Thymus (tissue), 11 donors: ENCODE measurements at regions not wholly inside any gene's neighbourhood (a gene's known extent, or its start where the extent isn't known, plus 50 kb on each side); places are given as distances from the start of the nearest gene placed in this dataset.

Source experiments
- DNase-seq, 9 donors: peaks; one replicate each; pipeline ENCODE4 v3.0.0-alpha.2; 2013; ENCODE audit warnings: low spot score in 9 of 9, low read depth in 6 of 9, missing footprints in 1 of 9
- H3K27ac ChIP-seq, 2 donors: one replicate each; pipeline ENCODE4 v1.5.1; 2013; ENCODE audit warnings: control low read depth in 1 of 2, low read depth in 1 of 2, low read length in 1 of 2, mild to moderate bottlenecking in 1 of 2, moderate library complexity in 1 of 2
- H3K27me3 ChIP-seq, 2 donors: one replicate each; pipeline ENCODE4 v1.5.1; 2013; ENCODE audit warnings: low read length in 1 of 2; ENCODE audit not compliant: control insufficient read depth in 2 of 2, insufficient read depth in 1 of 2
- H3K36me3 ChIP-seq, 2 donors: one replicate each; pipeline ENCODE4 v1.5.1; 2013; ENCODE audit warnings: low read length in 1 of 2, mild to moderate bottlenecking in 1 of 2, moderate library complexity in 1 of 2; ENCODE audit not compliant: control insufficient read depth in 2 of 2, insufficient read depth in 2 of 2
- H3K4me1 ChIP-seq, 2 donors: one replicate each; pipeline ENCODE4 v1.5.1; 2013; ENCODE audit warnings: low read length in 2 of 2; ENCODE audit not compliant: control insufficient read depth in 2 of 2, insufficient read depth in 2 of 2
- H3K4me3 ChIP-seq, 2 donors: one replicate each; pipeline ENCODE4 v1.5.1; 2013; ENCODE audit warnings: low read length in 2 of 2, control low read depth in 1 of 2, mild to moderate bottlenecking in 1 of 2
- H3K9me3 ChIP-seq, 2 donors: one replicate each; pipeline ENCODE4 v1.5.1; 2013; ENCODE audit warnings: low read length in 1 of 2, mild to moderate bottlenecking in 1 of 2; ENCODE audit not compliant: control insufficient read depth in 2 of 2, insufficient read depth in 1 of 2
- WGBS: extraction: QIAGEN DNeasy Blood & Tissue Kit; methylation state at CpG from one replicate; pipeline ENCODE4 v1.1.7; 2013; 5-methylcytosine and 5-hydroxymethylcytosine counted together
- donor health status: healthy.

DNA sequence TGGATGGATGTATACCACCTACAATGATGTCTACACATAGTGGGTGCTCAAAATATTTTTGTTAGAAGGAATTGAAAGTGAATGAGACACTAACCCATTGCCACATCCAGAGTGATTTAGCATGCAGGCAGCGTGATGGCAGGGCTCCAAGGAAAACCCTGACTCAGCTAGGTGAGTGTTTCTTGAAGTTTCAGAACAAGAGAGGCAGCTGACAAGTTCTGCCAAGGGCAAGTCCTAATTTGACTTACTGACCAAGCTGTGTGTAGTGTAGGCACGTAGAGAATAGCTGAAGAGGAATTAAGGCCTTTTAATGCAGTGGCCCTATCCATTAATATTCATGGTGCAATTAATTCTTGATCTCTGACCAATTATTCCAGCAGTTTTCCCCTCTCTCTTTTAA is 107.8 kb upstream of the ATP10B start:
- H3K36me3 ChIP-seq = no peaks in the 10 kb centered on the region
- H3K9me3 ChIP-seq = no peaks in the 10 kb centered on the region
- H3K27ac ChIP-seq = peak overlapping the region in 1 of 2 donors; percentile 65
- peak in 1 of 9 donors; percentile 20 for DNase-seq
- H3K4me3 ChIP-seq = no peak overlapping the region
- WGBS = 71% methylated on average over 2 of the region's 2 CpGs
- no peaks in the 10 kb centered on the region for H3K27me3 ChIP-seq
- H3K4me1 ChIP-seq = no peaks in the 10 kb centered on the region

DNA sequence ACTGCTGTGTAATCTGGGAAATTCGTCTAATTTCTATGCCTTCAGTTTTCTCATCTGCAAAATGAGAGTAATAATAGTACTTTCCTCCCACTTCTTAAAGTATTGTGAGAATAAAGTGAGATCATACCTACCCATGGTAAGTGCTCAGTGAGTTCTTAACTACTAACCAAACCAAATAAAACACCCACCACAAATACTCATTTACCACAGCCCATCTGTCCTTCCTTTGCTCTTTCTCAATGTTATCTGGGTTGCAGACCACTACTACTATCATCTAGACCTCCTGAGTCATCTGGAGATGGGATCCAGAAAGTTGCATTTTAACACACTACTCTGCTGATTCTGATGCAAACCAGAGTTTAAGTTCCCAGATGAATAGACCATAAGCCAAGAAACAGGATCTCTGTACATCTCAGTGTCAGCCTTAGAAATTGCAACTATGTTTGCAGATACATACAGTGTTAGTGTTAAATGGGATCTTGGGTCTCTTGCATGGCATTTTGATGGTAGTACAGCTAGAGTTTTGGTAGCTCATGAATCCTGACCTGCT is 105.4 kb upstream of the ATP10B start:
- no peaks in the 10 kb centered on the region for H3K27me3 ChIP-seq
- H3K9me3 ChIP-seq = no peaks in the 10 kb centered on the region
- 84% methylated on average over 1 of the region's 1 CpG for WGBS
- no peak overlapping the region for H3K4me3 ChIP-seq
- H3K4me1 ChIP-seq = no peaks in the 10 kb centered on the region
- DNase-seq = no peak
- no peaks in the 10 kb centered on the region for H3K36me3 ChIP-seq
- no peak overlapping the region for H3K27ac ChIP-seq

DNA sequence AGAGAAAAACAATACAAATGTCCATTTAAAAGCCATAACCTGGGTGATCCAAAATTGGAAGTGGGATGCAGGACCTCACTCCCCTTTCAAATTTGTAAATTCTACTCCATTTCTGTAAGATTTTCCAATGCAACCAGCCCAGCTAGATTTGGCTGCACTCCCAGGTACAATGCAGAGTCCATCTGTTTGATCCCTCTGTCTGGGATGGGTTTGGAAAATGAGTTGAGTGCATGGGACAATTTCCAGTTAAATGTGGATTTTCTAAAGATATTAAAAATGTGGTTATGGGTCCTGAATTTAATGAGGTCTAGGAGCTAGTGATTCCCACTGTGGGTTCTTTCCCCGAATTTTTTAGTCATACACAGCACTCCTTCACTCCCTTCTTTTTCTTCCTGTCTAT is 104.0 kb upstream of the ATP10B start:
- H3K4me1 ChIP-seq = no peaks in the 10 kb centered on the region
- WGBS = 73% methylated on average over 1 of the region's 1 CpG
- H3K36me3 ChIP-seq = no peaks in the 10 kb centered on the region
- DNase-seq = no peak
- H3K4me3 ChIP-seq = no peak overlapping the region
- no peaks in the 10 kb centered on the region for H3K9me3 ChIP-seq
- no peaks in the 10 kb centered on the region for H3K27me3 ChIP-seq
- H3K27ac ChIP-seq = no peak overlapping the region

DNA sequence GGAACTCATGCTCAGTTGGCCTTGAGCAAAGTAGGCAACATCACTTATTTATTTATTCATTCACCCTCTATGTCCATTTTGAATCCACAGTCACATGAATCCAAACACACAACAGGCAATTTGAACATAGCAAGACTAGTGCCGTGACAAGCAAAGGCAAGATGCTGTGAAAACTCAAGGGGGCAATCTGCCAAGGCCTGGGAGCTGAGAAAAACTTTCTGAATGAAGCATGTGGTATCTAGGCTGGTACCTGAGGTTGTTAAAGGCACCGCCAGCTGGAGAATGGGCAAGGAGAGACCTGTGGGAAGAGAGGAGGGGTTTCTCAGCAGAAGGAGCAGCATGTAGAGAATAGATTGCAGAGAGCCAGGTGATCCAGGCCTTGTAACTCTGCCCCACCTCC is 98.3 kb upstream of the ATP10B start:
- H3K4me3 ChIP-seq = no peak overlapping the region
- no peaks in the 10 kb centered on the region for H3K36me3 ChIP-seq
- H3K27me3 ChIP-seq = no peaks in the 10 kb centered on the region
- no peak overlapping the region for H3K27ac ChIP-seq
- DNase-seq = no peak
- H3K9me3 ChIP-seq = peaks cover 0 to 5% of the 10 kb centered on the region in 2 donors
- H3K4me1 ChIP-seq = no peaks in the 10 kb centered on the region
- WGBS = 72% methylated on average over 2 of the region's 2 CpGs

DNA sequence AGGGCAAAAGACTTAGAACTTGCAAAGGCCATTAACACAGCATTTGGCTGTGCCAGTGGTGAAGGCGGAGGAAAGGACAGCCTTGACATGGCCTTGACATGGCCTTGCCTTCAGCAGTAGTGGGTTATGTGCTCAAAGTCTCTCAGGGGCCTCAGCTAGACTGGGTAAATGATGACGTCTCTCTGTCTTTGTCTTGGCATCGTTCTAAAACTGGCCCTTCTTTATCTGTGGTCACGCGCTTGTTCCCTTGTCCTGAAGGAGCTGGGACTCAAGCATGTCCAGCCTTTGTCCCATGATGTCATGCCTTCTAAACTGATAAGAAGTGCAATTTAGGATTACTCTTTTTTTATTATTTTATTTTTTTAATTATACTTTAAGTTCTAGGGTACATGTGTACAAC is 88.7 kb upstream of the ATP10B start:
- Histone ChIP-seq H3K4me3 (no peak overlapping the region), H3K9me3 (no peaks in the 10 kb centered on the region), H3K4me1 (no peaks in the 10 kb centered on the region), H3K27ac (no peak overlapping the region), H3K36me3 (no peaks in the 10 kb centered on the region), H3K27me3 (no peaks in the 10 kb centered on the region)
- DNase-seq = no peak
- WGBS = 97% methylated on average over 5 of the region's 5 CpGs

DNA sequence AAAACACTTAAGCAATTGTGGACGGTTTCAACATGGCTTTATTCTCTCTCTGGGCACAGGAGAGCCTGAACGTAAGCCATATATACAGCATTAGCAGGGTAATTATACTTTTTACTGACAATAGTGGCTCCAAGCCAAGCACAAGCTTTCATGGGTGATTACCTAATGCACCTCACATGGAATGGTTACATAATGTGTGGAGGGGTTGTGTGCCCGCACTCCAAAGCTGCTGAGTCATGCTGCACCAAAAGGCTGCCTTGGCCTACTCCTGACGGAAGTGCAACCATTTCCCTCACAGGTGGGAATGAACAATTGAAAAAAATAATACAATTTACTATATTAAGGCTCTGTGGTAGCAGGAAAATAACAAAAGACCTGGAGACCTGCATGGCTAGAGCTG is 86.5 kb upstream of the ATP10B start:
- no peaks in the 10 kb centered on the region for H3K4me1 ChIP-seq
- H3K27ac ChIP-seq = no peak overlapping the region
- H3K27me3 ChIP-seq = no peaks in the 10 kb centered on the region
- H3K9me3 ChIP-seq = no peaks in the 10 kb centered on the region
- H3K4me3 ChIP-seq = no peak overlapping the region
- no peak for DNase-seq
- 70% methylated on average over 4 of the region's 4 CpGs for WGBS
- no peaks in the 10 kb centered on the region for H3K36me3 ChIP-seq

DNA sequence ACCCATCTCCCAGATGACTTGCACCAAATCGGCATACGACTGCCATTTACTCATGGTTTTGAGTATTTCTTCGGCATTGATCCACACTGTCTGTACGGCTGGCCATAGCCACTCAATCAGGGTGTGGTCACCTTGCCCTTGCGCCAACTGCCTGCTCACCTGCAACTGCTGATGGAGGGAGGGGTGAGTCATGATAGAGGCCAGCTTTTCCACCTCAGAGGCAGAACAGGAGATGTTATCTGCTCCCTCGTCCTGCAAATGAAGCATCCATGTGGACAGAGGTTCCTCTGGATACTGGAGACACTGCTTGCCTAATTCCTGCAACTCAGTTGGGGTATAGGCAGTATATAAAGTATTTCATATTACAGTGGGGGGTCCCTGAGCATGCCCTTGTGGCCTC is 85.6 kb upstream of the ATP10B start:
- H3K4me1 ChIP-seq = no peaks in the 10 kb centered on the region
- H3K4me3 ChIP-seq = no peak overlapping the region
- no peak overlapping the region for H3K27ac ChIP-seq
- no peak for DNase-seq
- no peaks in the 10 kb centered on the region for H3K27me3 ChIP-seq
- H3K36me3 ChIP-seq = no peaks in the 10 kb centered on the region
- 97% methylated on average over 6 of the region's 6 CpGs for WGBS
- no peaks in the 10 kb centered on the region for H3K9me3 ChIP-seq

DNA sequence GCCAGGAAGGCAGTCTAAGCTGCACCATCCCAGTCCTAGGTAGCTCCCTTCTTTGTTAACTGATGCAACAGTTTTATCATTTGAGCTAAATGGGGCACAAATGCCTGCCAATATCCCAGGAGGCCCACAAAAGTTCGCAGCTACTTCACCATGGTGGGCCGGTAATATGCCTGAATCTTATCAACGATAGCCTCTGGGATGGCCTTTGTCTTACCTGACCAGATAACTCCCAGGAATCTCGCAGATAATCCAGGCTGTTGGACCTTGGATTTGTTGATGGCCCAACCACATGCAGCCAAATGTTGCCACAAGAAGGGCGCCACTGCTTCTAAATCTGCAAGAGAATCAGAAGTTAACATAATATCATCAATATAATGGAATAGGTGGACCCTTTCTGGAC is 83.8 kb upstream of the ATP10B start:
- no peak overlapping the region for H3K4me3 ChIP-seq
- no peak overlapping the region for H3K27ac ChIP-seq
- no peaks in the 10 kb centered on the region for H3K27me3 ChIP-seq
- H3K4me1 ChIP-seq = no peaks in the 10 kb centered on the region
- 93% methylated on average over 5 of the region's 5 CpGs for WGBS
- no peak for DNase-seq
- no peaks in the 10 kb centered on the region for H3K9me3 ChIP-seq
- no peaks in the 10 kb centered on the region for H3K36me3 ChIP-seq

DNA sequence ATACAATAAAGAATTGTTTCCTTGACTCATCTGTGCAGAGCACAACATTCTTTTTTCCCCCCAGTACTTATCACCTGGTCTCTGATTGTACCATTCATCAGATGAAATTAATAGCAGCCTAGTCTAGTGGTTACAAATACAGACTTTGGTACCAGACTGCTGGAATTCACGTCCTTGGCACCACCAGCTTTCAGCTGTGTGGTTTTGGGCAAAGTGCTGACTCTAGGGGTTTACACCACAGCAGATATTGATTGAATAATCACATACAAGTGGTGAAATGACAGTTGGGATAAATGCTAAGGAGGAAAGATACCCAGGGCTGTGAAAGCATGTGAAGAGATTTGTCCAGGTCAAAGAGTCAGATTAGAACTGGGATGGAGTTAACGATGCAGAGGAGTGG is 79.3 kb upstream of the ATP10B start:
- Histone ChIP-seq H3K4me1 (no peaks in the 10 kb centered on the region), H3K27ac (no peak overlapping the region), H3K36me3 (no peaks in the 10 kb centered on the region), H3K27me3 (no peaks in the 10 kb centered on the region), H3K9me3 (no peaks in the 10 kb centered on the region), H3K4me3 (no peak overlapping the region)
- DNase-seq = no peak
- WGBS = 90% methylated on average over 2 of the region's 2 CpGs

DNA sequence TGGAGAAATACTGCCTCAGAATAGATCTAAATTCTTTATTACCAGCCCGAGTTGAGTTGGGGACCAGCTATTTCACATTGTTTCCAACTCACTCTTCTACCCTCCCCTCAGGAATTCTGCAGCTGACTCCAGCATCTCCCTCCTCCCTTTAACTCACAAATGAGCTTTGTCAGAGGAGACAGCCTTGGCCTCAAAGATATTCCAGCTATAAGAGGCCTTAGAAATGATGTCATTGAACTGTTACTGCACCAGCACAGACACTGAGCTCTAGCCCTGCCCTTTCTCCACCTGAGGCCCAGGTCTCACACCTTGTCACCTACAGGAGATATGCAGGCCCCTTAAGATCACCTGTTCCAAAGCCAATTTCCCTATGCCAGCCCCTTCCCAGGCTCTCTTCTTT is 78.4 kb upstream of the ATP10B start:
- no peaks in the 10 kb centered on the region for H3K4me1 ChIP-seq
- no peaks in the 10 kb centered on the region for H3K36me3 ChIP-seq
- peak overlapping the region in 1 of 2 donors; percentile 26 for H3K27ac ChIP-seq
- DNase-seq = no peak
- H3K9me3 ChIP-seq = no peaks in the 10 kb centered on the region
- 20% methylated on average over 1 of the region's 1 CpG for WGBS
- no peak overlapping the region for H3K4me3 ChIP-seq
- no peaks in the 10 kb centered on the region for H3K27me3 ChIP-seq
